ENCODE measurements at regions not wholly inside any gene's neighbourhood (a gene's known extent, or its start where the extent isn't known, plus 50 kb on each side); places are given as distances from the start of the nearest gene placed in this dataset.

DNA sequence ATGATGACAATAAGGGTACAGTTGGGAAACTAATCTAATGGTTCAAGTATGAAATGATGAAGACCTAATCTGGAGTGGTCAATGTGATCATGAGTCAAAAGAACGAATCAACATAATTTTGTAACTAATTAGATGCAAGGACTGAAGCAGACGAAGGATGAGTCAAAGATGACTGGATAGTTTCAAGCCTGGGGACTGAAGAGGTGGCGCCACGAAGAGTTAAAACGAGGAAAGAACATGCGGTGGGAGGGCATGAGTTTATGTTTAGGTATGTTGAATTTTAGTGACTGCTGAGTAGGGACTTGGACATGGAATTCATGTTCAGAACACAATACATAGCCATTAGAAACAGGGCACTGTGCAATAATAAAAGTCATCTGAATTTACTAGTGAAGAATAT is 221.5 kb upstream of the FAM241A start:
- intact Hi-C loops (cut with DNase I) = no loop called here
- H3K27me3 ChIP-seq = no peaks in the 10 kb centered on the region
- H3K4me3 ChIP-seq = no peak overlapping the region
- TF ChIP-seq EP300 (IDR thresholded peaks at IDR 0.05) (no peak), POLR2A (IDR thresholded peaks at IDR 0.05) (no peak)
- TF ChIP-seq, protein P1, sequence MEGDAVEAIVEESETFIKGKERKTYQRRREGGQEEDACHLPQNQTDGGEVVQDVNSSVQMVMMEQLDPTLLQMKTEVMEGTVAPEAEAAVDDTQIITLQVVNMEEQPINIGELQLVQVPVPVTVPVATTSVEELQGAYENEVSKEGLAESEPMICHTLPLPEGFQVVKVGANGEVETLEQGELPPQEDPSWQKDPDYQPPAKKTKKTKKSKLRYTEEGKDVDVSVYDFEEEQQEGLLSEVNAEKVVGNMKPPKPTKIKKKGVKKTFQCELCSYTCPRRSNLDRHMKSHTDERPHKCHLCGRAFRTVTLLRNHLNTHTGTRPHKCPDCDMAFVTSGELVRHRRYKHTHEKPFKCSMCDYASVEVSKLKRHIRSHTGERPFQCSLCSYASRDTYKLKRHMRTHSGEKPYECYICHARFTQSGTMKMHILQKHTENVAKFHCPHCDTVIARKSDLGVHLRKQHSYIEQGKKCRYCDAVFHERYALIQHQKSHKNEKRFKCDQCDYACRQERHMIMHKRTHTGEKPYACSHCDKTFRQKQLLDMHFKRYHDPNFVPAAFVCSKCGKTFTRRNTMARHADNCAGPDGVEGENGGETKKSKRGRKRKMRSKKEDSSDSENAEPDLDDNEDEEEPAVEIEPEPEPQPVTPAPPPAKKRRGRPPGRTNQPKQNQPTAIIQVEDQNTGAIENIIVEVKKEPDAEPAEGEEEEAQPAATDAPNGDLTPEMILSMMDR (IDR thresholded peaks at IDR 0.05) = no peak
- H3K27ac ChIP-seq = no peak overlapping the region
- no peaks in the 10 kb centered on the region for H3K36me3 ChIP-seq
- DNase-seq = no peak
- WGBS, 3 donors = 87 to 88% (median 87%) methylated on average over 6 of the region's 6 CpGs
- no peaks in the 10 kb centered on the region for H3K9me3 ChIP-seq
- no peaks in the 10 kb centered on the region for H3K4me1 ChIP-seq (ENCODE audit: insufficient read depth)

DNA sequence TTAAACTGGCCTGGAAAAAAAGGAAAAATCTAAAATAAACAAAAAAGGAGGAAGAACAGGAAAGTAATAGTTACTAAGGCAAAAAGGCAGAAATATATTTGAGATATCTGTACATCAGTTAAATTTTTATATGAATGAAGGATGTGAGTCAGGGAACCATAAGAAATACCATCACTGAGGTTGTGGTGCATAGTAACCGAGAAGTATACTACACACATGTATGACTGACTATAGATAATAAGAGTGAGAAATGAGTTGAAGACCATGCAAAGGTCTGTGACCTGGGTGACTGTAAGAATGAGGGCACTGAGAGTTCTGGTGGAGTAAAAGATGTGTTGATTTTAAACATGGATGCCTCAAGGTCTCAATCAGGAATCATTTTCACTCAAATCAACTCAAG is 220.6 kb upstream of the FAM241A start:
- H3K4me1 ChIP-seq (ENCODE audit: insufficient read depth) = no peaks in the 10 kb centered on the region
- no peak overlapping the region for H3K27ac ChIP-seq
- no peak for DNase-seq
- H3K9me3 ChIP-seq = no peaks in the 10 kb centered on the region
- no peaks in the 10 kb centered on the region for H3K36me3 ChIP-seq
- intact Hi-C loops (cut with DNase I) = no loop called here
- 87 to 92% (median 88%) methylated on average over 1 of the region's 1 CpG for WGBS, 3 donors
- no peaks in the 10 kb centered on the region for H3K27me3 ChIP-seq
- TF ChIP-seq, protein P1 (IDR thresholded peaks at IDR 0.05) = no peak
- TF ChIP-seq EP300 (IDR thresholded peaks at IDR 0.05) (no peak), POLR2A (IDR thresholded peaks at IDR 0.05) (no peak)
- no peak overlapping the region for H3K4me3 ChIP-seq

DNA sequence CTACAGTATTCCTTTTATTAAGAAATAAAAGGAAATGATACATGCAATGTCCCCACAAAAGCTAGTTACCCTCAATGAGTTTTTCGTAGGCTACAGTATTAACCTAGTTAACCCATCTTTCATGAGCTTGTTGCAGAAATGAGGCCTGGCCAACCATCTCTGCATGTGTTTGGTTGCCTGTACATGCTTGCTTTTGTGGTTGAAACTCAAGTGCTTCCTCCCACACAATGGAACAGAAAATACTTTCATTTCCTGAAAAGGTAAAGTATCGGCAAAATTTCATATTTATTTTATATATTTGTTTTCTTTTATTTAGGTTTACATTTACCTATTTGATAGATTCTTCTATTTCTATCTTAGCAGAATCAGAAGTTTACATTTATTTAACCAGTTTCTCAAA is 214.6 kb upstream of the FAM241A start:
- 68 to 82% (median 76%) methylated on average over 2 of the region's 2 CpGs for WGBS, 3 donors
- TF ChIP-seq, protein P1 (IDR thresholded peaks at IDR 0.05) = no peak
- no peak for TF ChIP-seq EP300 (IDR thresholded peaks at IDR 0.05)
- TF ChIP-seq POLR2A (IDR thresholded peaks at IDR 0.05) = no peak
- no peak overlapping the region for H3K4me3 ChIP-seq
- DNase-seq = no peak
- H3K9me3 ChIP-seq = no peaks in the 10 kb centered on the region
- no peaks in the 10 kb centered on the region for H3K4me1 ChIP-seq (ENCODE audit: insufficient read depth)
- H3K36me3 ChIP-seq = no peaks in the 10 kb centered on the region
- intact Hi-C loops (cut with DNase I) = no loop called here
- no peak overlapping the region for H3K27ac ChIP-seq
- no peaks in the 10 kb centered on the region for H3K27me3 ChIP-seq

DNA sequence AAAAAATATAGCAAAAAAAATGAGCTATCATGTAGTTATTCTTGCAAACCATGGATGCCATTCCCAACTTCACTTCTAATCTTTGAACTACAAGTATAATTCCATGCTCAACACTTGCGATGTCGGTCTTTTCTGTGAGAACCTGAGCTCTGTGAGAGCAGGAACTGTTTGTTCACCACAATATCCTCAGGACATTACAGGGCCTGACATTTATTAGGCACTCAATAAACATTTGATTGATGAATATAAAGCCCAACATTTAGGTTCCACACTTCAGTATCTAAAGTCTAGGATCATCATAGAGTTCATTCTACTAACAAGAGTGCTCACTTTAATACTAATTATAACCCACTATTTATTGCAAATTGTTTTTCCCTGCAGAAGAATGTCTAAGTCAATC is 211.6 kb upstream of the FAM241A start:
- H3K9me3 ChIP-seq = no peaks in the 10 kb centered on the region
- no peaks in the 10 kb centered on the region for H3K36me3 ChIP-seq
- 54 to 70% (median 69%) methylated on average over 2 of the region's 2 CpGs for WGBS, 3 donors
- no peaks in the 10 kb centered on the region for H3K4me1 ChIP-seq (ENCODE audit: insufficient read depth)
- H3K27ac ChIP-seq = no peak overlapping the region
- TF ChIP-seq, protein P1 (IDR thresholded peaks at IDR 0.05) = no peak
- no peak for TF ChIP-seq EP300 (IDR thresholded peaks at IDR 0.05)
- TF ChIP-seq POLR2A (IDR thresholded peaks at IDR 0.05) = no peak
- no peak overlapping the region for H3K4me3 ChIP-seq
- intact Hi-C loops (cut with DNase I) = no loop called here
- no peaks in the 10 kb centered on the region for H3K27me3 ChIP-seq
- no peak for DNase-seq

DNA sequence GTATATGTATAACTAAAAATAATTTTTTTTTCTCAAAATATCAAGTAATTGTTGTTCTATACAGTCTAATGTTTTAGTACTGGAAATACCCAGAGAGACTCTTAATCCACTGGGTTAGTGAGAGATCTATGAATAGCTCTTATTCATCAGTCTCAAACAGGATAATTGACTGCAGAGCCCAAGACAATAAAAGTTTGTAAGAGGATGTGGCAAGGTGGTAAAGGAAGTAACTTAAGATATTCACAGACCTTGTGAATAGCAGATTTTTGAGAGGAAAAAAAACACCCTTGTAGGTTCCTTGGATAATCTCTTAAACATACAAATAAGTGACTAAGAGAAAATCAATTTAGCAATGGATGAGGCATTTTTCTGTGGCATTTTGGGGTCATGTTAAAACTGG is 210.9 kb upstream of the FAM241A start:
- TF ChIP-seq POLR2A (IDR thresholded peaks at IDR 0.05) (no peak), EP300 (IDR thresholded peaks at IDR 0.05) (no peak)
- TF ChIP-seq, protein P1 (IDR thresholded peaks at IDR 0.05) = no peak
- H3K27ac ChIP-seq = no peak overlapping the region

More for the DNA sequence above, 210.9 kb upstream of the FAM241A start:
- Histone ChIP-seq H3K4me3 (no peak overlapping the region), H3K27me3 (no peaks in the 10 kb centered on the region), H3K9me3 (no peaks in the 10 kb centered on the region), H3K4me1 (ENCODE audit: insufficient read depth) (no peaks in the 10 kb centered on the region), H3K36me3 (no peaks in the 10 kb centered on the region)
- intact Hi-C loops (cut with DNase I) = no loop called here
- DNase-seq = no peak
